T1000 (cell line): ENCODE measurements at regions not wholly inside any gene's neighbourhood (a gene's known extent, or its start where the extent isn't known, plus 50 kb on each side); places are given as distances from the start of the nearest gene placed in this dataset.
"Not testable (repeated sequence)": the region's sequence is repeated elsewhere in the genome, so short reads cannot be mapped to it uniquely, and the experiment has no call there.

Experiments
- DNase-seq: peaks from one replicate; lab custom pipeline; 2025; ENCODE audit warnings: mixed read lengths; lab: John Stamatoyannopoulos, UW

GRCh38 chr1:166391279-166392066 lies 224.7 kb upstream of the FAM78B start:
- no peak for DNase-seq

GRCh38 chr1:166395729-166396128 lies 228.9 kb upstream of the FAM78B start:
- no peak for DNase-seq

GRCh38 chr1:166409253-166410082 lies 242.7 kb upstream of the FAM78B start:
- DNase-seq: not testable (repeated sequence)

- DNase-seq: no peak
Observed at GRCh38 chr1:166410083-166410385, 243.2 kb upstream of the FAM78B start.

GRCh38 chr1:166416831-166417230 lies 250.0 kb upstream of the FAM78B start:
- not testable (repeated sequence) for DNase-seq

- no peak for DNase-seq
Observed at GRCh38 chr1:166418344-166418933, 251.6 kb upstream of the FAM78B start.

GRCh38 chr1:166422586-166422985 lies 255.8 kb upstream of the FAM78B start:
- DNase-seq: not testable (repeated sequence)

- no peak for DNase-seq
Observed at GRCh38 chr1:166432655-166433054, 265.9 kb upstream of the FAM78B start.

GRCh38 chr1:166433404-166434304 lies 266.9 kb upstream of the FAM78B start:
- DNase-seq: not testable (repeated sequence)

GRCh38 chr1:166457700-166458099 lies 290.9 kb upstream of the FAM78B start:
- no peak for DNase-seq

GRCh38 chr1:166464333-166464732 lies 297.5 kb upstream of the FAM78B start:
- DNase-seq: no peak

- DNase-seq: no peak
Observed at GRCh38 chr1:166470014-166470413, 303.2 kb upstream of the FAM78B start.

- DNase-seq: no peak
Observed at GRCh38 chr1:166470441-166470840, 303.6 kb upstream of the FAM78B start.

GRCh38 chr1:166471359-166471758 lies 304.6 kb upstream of the FAM78B start:
- no peak for DNase-seq

GRCh38 chr1:166479052-166479631 lies 312.3 kb upstream of the FAM78B start:
- DNase-seq: no peak

GRCh38 chr1:166484471-166484870 lies 317.7 kb upstream of the FAM78B start:
- no peak for DNase-seq

- no peak for DNase-seq
Observed at GRCh38 chr1:166484871-166485270, 318.1 kb upstream of the FAM78B start.

- no peak for DNase-seq
Observed at GRCh38 chr1:166485620-166486019, 318.8 kb upstream of the FAM78B start.

GRCh38 chr1:166488327-166488726 lies 321.5 kb upstream of the FAM78B start:
- no peak for DNase-seq

GRCh38 chr1:166489356-166489669 lies 322.5 kb upstream of the FAM78B start:
- DNase-seq: no peak

GRCh38 chr1:166489670-166490436 lies 323.1 kb upstream of the FAM78B start:
- DNase-seq: peak; percentile 38
